AG04450 (cell line): ENCODE measurements at regions not wholly inside any gene's neighbourhood (a gene's known extent, or its start where the extent isn't known, plus 50 kb on each side); places are given as distances from the start of the nearest gene placed in this dataset.

Source experiments
- CTCF ChIA-PET: fragments of 300-600, 350-600 bp; formaldehyde crosslinking; extraction: SDS; loops from one replicate; lab custom pipeline; 2022; ENCODE audit warnings: antibody characterized with exemption, inconsistent platforms; lab: Charles Lee
- POLR2A ChIA-PET: fragments of 350-600 bp; formaldehyde crosslinking; extraction: SDS; loops from one replicate; lab custom pipeline; 2021; ENCODE audit warnings: antibody characterized with exemption, inconsistent platforms; lab: Yijun Ruan, JAX
- DNase-seq: peaks from one replicate; pipeline ENCODE4 v3.0.0-alpha.2; 2011; ENCODE audit warnings: low read depth, low spot score
- H3K27ac ChIP-seq: one replicate; pipeline ENCODE4 v1.5.1; 2012; ENCODE audit warnings: low read depth, low read length, control low read depth
- H3K27me3 ChIP-seq: one replicate; pipeline ENCODE4 v1.6.0; 2012; ENCODE audit warnings: low read length; ENCODE audit not compliant: control insufficient read depth, insufficient read depth
- H3K4me3 ChIP-seq: 2 replicates; pipeline ENCODE4 v1.5.1; 2011; ENCODE audit warnings: mild to moderate bottlenecking, low read depth, low read length, control low read depth
- H3K9me3 ChIP-seq: 2 replicates; pipeline ENCODE4 v1.5.1; 2012; ENCODE audit warnings: low read length; ENCODE audit not compliant: control insufficient read depth, insufficient read depth
- CTCF ChIP-seq: IDR thresholded peaks from 2 replicates; pipeline ENCODE4 v1.5.1; 2011; ENCODE audit warnings: low read depth, low read length, control low read depth, inconsistent platforms

DNA sequence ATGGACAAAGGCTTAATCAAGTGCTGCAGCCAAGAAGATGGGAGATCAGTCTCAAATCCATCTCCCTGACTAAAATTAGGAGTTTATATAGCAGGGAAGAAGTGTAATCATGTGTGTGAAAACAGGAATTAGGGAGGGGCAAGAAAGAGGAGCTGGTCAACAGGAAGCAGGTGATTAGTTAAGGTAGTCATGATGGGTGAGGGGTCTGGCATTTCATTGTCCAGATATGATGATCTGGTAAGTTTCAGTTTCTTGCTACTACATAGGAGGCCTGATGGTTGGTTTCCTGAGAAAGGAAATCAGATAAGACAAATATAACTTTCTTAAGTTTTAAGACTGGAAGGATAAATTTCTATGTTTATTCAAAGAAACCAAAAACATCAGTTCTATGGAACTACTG lies 455.6 kb upstream of the GRAMD2B start:
- ChIA-PET CTCF (no interaction called here), POLR2A (no interaction called here)
- Histone ChIP-seq H3K4me3 (no peak overlapping the region), H3K27me3 (no peaks in the 10 kb centered on the region), H3K27ac (no peak overlapping the region), H3K9me3 (no peaks in the 10 kb centered on the region)
- no peak for TF ChIP-seq CTCF
- no peak for DNase-seq

DNA sequence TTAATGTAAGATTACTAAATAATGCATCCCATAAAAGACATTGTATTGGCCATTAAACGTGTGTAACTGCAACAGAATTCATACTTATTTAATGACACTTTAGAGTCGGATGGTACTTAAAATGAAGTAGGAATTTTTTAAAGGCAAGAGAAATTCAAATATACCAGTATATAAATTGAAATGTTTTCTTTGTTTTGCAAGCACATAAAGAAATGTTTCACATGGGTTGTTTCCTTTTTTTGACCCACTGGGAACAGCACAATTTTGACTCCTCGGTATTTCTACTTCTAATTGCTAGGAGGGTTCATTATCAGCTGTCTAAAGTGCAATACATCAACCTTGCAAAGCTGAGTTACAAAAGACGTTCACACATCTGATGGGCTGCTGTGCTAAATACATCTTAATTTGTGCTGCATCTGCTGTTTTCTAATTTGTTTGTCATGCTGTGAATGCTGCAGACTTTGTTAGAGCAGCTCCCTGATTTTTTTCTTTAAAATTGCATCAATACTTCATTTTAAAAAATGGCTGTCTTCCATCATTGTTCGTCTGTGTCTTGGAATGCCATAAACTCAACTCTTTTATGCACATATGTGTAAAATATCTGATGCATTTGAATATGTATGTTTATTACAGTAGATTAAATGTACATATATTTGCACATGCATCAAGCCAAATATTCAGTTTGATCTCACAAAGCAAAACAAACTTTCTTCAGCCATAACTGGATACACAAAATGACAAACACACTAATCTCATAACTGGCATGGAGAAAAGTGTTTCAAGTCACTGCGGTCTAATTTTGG lies 454.0 kb upstream of the GRAMD2B start:
- POLR2A ChIA-PET, result no interaction called here
- CTCF ChIA-PET, result no interaction called here
- DNase-seq, result no peak
- Histone ChIP-seq H3K27ac (no peak overlapping the region), H3K4me3 (no peak overlapping the region), H3K27me3 (no peaks in the 10 kb centered on the region), H3K9me3 (no peaks in the 10 kb centered on the region)
- TF ChIP-seq CTCF, result no peak

DNA sequence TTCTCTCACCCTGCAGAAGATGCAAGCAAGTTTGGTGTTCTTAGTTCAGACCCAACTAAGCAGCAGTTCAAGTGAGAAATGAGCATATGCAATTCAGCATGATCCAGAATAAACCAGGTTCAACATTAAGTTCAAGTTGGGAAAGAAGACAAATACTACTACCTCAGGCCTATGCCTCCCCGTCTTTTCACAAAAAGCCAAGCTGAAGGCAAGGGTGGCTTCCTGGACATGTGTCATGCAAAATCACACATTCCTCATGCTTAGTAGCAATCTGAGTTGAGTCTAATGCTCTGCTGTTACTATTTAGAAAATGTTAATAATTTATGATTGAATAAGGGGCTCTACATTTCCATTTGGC lies 453.4 kb upstream of the GRAMD2B start:
- Histone ChIP-seq H3K27me3 (no peaks in the 10 kb centered on the region), H3K9me3 (no peaks in the 10 kb centered on the region), H3K4me3 (no peak overlapping the region), H3K27ac (no peak overlapping the region)
- TF ChIP-seq CTCF, result no peak
- no peak for DNase-seq
- ChIA-PET CTCF (no interaction called here), POLR2A (no interaction called here)

DNA sequence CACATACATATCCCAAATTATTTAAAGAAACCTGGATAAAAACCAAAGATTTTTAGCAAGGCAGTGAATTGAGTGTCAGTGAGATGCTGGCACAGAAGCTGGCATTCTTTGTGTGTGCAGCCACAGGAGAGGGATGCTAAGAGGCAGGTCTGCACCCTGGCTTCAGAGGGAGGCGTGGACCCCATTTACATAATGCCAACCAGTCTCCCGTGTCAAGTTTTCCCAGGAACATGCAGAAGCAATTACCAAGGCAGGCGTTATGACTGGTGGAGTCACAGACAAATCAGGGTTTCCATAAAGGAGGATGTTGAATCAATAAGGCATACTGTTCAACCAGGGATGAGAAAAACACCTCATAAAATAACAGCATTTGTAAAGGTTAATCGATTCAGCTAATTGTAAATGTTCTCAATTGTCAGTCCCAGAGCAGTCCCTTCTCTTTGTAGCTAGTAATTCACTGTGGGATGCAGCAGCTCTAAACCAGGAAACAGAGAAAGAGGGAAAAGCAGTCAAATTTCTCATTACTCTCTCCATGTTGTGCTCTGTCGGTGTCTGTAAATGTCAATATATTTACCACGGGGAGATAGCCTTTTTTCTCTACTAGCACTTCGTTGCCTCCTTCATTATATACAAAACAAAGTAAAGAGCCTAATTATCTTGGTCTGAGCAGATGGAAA lies 452.4 kb upstream of the GRAMD2B start:
- Histone ChIP-seq H3K9me3 (no peaks in the 10 kb centered on the region), H3K4me3 (no peak overlapping the region), H3K27me3 (peaks cover 3% of the 10 kb centered on the region), H3K27ac (no peak overlapping the region)
- no peak for TF ChIP-seq CTCF
- CTCF ChIA-PET, result no interaction called here
- DNase-seq, result no peak
- POLR2A ChIA-PET, result no interaction called here

DNA sequence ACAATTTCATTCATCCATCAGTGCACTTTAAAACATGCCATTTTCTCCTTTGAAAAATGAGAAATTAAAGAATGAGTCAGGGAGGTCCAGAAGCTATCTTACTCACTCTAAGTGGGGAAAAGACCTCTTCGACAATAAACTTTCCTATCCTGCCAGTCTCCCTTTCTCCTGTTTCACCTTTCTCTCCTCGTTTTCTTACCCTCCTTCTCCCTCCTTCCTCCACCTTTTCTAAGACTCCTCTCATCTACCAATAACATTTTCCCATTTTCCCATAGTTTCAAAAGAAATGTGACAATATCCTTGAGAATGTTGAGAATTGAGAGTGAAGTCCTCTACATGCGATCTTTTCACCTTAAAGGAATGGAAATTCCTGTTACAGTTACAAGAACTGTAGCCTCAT lies 450.5 kb upstream of the GRAMD2B start:
- no peak for TF ChIP-seq CTCF
- Histone ChIP-seq H3K27ac (no peak overlapping the region), H3K27me3 (peaks cover 3% of the 10 kb centered on the region), H3K4me3 (no peak overlapping the region), H3K9me3 (no peaks in the 10 kb centered on the region)
- ChIA-PET POLR2A (no interaction called here), CTCF (no interaction called here)
- no peak for DNase-seq
